ENCODE measurements at regions not wholly inside any gene's neighbourhood (a gene's known extent, or its start where the extent isn't known, plus 50 kb on each side); places are given as distances from the start of the nearest gene placed in this dataset.
A peak's percentile ranks its signal among the peaks of the same experiment; 100 is the strongest.

DNA sequence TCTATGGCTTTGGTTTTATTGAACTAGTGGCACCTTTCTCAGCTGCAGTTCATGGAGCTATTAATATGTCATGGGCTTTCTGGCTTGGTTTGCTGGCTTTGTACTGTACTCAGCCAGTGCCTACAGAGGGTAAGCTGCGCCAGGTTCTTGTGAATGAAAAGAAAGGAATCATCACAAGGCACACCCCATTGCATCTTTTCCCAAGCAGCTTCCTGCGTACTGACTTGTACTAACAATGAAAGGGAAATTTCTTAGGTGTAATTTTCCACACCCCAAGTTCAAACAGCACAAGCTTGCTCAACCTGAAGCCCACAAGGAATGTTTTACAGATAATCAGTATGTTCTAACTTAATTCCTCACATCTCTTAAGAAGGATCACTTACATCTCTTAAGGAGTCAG is 78.0 kb upstream of the TNFSF18 start:
- peak; percentile 45 for DNase-seq (ENCODE audit: low spot score)

GRCh38 chr1:173127369-173128307 is 76.9 kb upstream of the TNFSF18 start:
- peak; percentile 63 for DNase-seq (ENCODE audit: low spot score)

GRCh38 chr1:173126421-173126820 is 75.7 kb upstream of the TNFSF18 start:
- no peak for DNase-seq (ENCODE audit: low spot score)

DNA sequence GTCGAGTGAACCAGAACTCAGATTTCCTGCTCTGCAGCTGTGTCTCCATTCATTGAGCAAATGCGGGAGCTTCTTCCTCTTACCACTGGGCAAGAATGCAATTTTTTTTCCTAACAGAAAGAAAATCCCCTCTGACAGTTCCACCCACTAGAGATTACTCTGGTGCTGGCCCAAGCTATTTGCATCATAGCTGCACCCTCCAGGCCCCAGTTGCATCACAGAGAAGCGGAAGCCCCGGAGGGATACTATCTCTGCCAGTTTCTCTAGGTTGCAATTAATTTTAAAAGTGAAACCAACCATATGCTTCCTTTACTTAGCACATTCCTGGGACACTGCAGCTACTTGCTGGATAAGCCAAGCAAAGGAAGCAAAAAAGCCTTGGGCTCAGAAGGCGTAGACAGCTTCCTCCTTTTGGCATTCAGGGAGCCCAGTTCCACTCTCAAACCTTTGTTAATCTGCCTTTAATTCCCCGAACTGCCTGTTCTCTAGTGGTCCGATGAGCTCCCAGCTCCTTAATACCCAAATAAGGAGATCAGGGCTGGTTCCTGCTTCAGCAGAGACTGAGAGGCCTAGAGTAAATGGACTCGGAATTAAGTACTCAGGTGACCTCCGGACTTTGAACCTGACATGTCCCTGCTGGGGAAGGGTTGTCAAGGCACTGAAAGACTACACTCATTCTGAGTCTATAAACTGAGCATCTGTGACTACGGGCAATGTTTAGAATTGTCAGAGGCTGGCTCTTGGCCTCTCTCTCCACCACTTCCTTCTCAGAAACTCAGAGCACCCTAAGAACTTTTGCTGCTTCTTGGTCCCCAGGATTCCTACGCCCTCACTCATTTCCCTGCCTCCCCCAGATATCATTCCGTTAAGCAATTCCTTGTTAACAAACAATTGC is 72.5 kb upstream of the TNFSF18 start:
- peak; percentile 83 for DNase-seq (ENCODE audit: low spot score)

- no peak for DNase-seq (ENCODE audit: low spot score)
Observed at GRCh38 chr1:173122344-173122935, 71.7 kb upstream of the TNFSF18 start.

GRCh38 chr1:173118404-173118803 is 67.7 kb upstream of the TNFSF18 start:
- no peak for DNase-seq (ENCODE audit: low spot score)

GRCh38 chr1:173117761-173118160 is 67.0 kb upstream of the TNFSF18 start:
- DNase-seq (ENCODE audit: low spot score) = no peak

GRCh38 chr1:173117108-173117633 is 66.4 kb upstream of the TNFSF18 start:
- no peak for DNase-seq (ENCODE audit: low spot score)

DNA sequence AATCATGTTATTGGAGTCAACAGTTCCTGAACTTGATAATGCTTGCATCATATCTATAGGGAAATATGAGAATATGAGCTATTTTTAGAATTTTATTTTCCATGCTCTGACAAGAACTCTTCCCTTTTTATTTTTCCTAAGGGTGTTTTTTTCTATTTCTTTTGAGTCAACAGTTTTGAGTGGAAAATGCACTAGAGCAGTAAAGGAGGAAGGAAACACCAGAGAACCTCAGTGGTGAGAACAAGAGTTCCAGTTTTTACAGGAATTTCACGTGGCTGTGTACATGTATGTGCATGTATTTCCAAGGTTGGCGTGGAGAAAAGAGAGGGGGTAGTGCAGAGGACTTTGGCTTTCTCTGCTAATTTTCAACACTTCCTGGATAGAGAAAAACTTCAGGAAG is 63.6 kb upstream of the TNFSF18 start:
- no peak for DNase-seq (ENCODE audit: low spot score)

DNA sequence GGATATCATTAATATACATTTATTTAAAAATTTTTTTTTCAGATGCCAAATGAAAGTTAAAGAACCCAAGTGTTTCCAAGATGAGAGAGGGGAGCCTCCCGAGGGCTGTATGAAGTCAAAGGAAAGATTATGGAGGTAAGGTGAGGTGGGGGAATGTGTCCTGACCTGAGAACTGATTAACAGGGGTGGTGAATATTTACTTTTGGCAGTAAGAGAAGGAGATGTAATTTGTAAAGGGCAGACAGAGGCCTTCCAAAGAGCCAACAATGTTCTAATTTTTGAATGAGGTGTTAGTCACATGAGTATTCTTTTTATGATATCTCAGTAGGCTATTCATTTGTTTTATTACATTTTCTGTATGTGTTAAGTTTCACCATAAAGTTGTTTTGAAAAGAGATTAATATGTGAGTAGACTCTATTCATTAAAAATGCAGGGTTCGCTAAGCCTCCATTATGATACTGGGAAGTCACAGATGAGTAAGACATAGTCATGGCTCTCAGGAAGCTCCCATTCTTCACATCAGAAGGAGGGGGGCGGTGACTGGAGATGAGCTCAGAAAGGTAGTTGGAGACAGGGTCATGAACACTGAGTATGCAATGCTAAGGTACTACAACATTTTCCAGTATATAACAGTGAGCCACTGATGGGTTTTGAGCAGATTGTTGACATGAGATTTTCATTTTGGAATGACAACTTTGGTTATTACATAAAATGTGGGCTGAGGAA is 62.4 kb upstream of the TNFSF18 start:
- DNase-seq (ENCODE audit: low spot score) = no peak

DNA sequence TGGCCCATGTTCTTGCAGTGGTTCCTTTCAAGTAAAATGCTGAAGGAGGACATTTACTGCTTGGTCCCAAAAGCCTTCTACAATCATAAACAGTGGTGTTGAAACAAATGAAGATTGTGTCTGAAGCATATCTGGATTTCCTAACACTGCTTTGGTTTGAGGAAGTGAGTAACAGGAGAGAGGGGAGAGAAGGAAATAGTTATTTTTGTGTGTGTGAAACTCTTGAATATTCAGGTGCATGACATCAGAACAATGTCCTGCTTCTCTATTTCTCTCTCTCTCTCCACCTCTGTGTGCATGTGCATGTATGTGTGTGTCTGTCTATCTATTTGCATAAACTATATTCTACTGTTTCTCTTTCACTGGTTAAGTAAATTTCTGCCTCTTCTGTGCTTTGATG is 61.4 kb upstream of the TNFSF18 start:
- DNase-seq (ENCODE audit: low spot score) = no peak

DNA sequence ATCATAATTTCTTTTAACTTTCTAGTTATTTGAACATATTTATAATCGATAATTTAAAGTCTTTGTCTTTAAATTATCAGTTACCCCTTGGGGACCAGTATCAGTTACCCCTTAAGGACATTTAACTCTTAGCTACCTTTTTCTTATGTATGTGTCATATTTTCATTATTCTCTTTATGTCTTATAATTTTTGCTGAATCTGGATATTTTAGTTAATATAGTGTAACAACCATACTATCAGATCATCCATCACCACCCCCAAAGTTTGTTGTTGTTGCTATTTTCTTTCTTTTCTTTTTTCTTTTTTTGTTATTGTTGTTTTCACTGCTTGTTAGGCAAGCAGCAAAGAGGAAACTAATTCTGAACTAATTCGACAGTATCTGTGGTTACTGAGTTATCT is 57.0 kb upstream of the TNFSF18 start:
- no peak for DNase-seq (ENCODE audit: low spot score)

DNA sequence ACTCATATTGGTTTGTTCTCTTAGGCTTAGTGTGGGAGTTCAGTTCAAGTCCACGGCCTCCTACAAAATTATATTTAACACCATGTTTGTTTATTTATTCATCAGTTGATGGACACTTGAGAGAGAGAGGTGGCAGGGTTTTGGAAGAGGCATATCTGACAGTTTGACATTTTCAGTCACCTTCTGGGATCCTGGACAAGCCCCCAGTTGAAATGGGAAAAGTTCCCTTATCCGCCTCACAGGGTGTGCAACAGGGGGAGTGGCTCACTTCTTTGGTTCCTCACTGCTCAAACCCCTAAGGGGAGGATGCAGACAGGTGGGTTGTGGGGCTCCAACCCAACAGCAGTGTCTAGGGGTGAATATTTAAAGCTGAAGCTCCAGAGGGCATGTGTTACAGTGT is 52.3 kb upstream of the TNFSF18 start:
- DNase-seq (ENCODE audit: low spot score) = no peak

- DNase-seq (ENCODE audit: low spot score) = no peak
Observed at GRCh38 chr1:173101589-173101988, 50.8 kb upstream of the TNFSF18 start.

- no peak for DNase-seq (ENCODE audit: low spot score)
Observed at GRCh38 chr1:173100476-173101107, 49.9 kb upstream of the TNFSF18 start.

All from mucosa of gallbladder (tissue), 1 donor.